Duodenal mucosa (tissue), 2 donors: ENCODE measurements at regions not wholly inside any gene's neighbourhood (a gene's known extent, or its start where the extent isn't known, plus 50 kb on each side); places are given as distances from the start of the nearest gene placed in this dataset.

Experiments used
- H3K27ac ChIP-seq: one replicate; pipeline ENCODE4 v1.7.0; 2013; ENCODE audit warnings: low read depth, low read length
- H3K27me3 ChIP-seq, 2 donors: one replicate each; pipeline ENCODE4 v1.7.0; 2013; ENCODE audit warnings: low read length in 2 of 2, control low read depth in 1 of 2; ENCODE audit not compliant: insufficient read depth in 2 of 2, control insufficient read depth in 1 of 2
- H3K36me3 ChIP-seq, 2 donors: one replicate each; pipeline ENCODE4 v1.7.0; 2013; ENCODE audit warnings: low read length in 2 of 2, control low read depth in 1 of 2; ENCODE audit not compliant: insufficient read depth in 2 of 2, control insufficient read depth in 1 of 2
- H3K4me1 ChIP-seq, 2 donors: one replicate each; pipeline ENCODE4 v1.7.0; 2013; ENCODE audit warnings: low read length in 2 of 2, control low read depth in 1 of 2; ENCODE audit not compliant: insufficient read depth in 2 of 2, control insufficient read depth in 1 of 2
- H3K4me3 ChIP-seq, 2 donors: one replicate each; pipeline ENCODE4 v1.7.0; 2013; ENCODE audit warnings: low read length in 2 of 2, low read depth in 1 of 2
- H3K9ac ChIP-seq, 2 donors: one replicate each; pipeline ENCODE4 v1.7.0; 2013; ENCODE audit warnings: low read length in 2 of 2, low read depth in 1 of 2
- H3K9me3 ChIP-seq, 2 donors: one replicate each; pipeline ENCODE4 v1.7.0; 2013; ENCODE audit warnings: low read length in 2 of 2, control low read depth in 1 of 2; ENCODE audit not compliant: control insufficient read depth in 1 of 2

DNA sequence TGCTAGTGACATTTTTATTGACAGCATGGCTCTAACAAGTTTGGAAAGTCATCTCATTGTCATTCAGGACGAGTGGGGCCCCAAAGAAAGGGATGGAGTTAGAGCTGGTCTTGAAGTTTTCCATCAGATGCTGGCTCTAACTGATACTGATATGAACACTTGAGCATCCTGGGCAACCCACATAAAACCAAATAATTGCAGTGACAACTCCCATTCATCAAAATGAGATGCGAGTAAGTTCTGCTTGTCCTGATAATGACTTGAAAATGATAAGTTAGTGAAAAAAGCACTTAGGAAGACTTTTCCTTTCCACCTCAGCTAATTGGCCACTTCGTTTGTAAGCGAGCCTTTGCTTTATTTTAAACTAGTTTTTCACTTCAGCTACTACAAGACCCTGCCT is 147.6 kb downstream of the SP3 start:
- Histone ChIP-seq H3K27ac (no peak overlapping the region), H3K27me3 (peaks cover 0 to 3% of the 10 kb centered on the region in 2 donors), H3K36me3 (no peaks in the 10 kb centered on the region), H3K4me3 (no peak overlapping the region), H3K4me1 (no peaks in the 10 kb centered on the region), H3K9me3 (no peaks in the 10 kb centered on the region), H3K9ac (no peak overlapping the region)

DNA sequence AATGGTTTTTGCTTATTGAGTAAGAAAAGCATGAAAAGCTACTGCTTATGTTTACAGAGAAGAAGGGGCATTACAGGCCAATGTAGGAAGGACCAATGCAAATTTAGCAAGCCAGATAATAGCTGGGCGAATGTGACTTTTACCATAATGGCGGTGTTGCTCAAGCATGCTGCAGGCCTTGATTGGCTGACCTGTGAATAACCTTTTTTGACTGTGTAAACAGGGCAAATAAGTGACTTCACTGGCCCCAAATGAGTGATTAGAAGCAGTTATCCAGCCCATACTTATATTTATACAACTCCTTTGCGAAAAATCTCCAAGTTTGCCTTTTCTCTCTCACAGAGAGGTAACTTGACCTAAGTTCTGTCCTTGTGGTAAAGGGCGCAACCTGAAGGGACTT is 146.9 kb downstream of the SP3 start:
- no peak overlapping the region for H3K9ac ChIP-seq
- no peaks in the 10 kb centered on the region for H3K36me3 ChIP-seq
- no peaks in the 10 kb centered on the region for H3K4me1 ChIP-seq
- no peak overlapping the region for H3K27ac ChIP-seq
- H3K4me3 ChIP-seq = no peak overlapping the region
- H3K27me3 ChIP-seq = peaks cover 0 to 3% of the 10 kb centered on the region in 2 donors
- no peaks in the 10 kb centered on the region for H3K9me3 ChIP-seq

DNA sequence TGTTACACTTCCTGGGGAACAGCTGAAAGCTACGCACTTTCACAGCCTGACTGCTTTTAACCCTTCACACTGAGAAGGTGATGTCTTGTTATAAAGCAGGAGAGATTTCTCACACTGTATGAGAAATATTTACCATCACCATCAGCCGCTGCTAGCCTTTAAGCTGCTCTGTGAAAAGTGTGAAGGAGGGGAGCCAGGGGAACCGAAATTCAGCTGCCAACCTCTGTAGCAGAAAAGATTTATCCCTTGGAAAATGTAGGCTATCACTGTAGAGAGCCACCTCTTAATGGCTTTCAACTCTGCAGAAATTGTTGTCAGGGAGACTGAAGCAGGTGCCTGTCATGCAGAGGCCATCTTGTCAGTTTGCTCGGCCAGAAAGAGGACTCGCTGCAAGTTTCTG is 145.3 kb downstream of the SP3 start:
- Histone ChIP-seq H3K27me3 (peaks cover 0 to 3% of the 10 kb centered on the region in 2 donors), H3K9ac (no peak overlapping the region), H3K36me3 (no peaks in the 10 kb centered on the region), H3K4me1 (no peaks in the 10 kb centered on the region), H3K27ac (no peak overlapping the region), H3K9me3 (no peaks in the 10 kb centered on the region), H3K4me3 (no peak overlapping the region)

DNA sequence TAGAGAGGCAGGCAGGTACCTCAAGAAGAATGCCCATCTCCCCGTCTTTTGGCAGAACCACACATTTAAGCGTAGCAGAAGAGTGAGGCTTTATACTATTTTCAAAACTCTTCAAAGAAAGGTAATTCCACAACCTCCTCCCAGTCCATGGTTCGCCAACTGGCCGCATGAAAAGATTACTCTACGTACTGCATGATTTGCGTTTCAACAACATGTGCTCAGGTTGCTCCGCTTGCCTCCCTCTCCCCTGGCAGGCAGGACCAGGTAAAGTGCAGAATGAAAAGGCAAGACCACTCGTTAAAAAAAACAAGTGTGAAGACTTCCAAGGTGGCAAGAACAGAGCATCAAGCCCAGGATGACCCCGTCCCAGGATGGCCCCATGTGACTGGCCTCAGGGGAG is 143.7 kb downstream of the SP3 start:
- H3K27ac ChIP-seq = no peak overlapping the region
- no peak overlapping the region for H3K4me3 ChIP-seq
- no peak overlapping the region for H3K9ac ChIP-seq
- H3K27me3 ChIP-seq = peaks cover 0 to 3% of the 10 kb centered on the region in 2 donors
- H3K9me3 ChIP-seq = no peaks in the 10 kb centered on the region
- no peaks in the 10 kb centered on the region for H3K36me3 ChIP-seq
- no peaks in the 10 kb centered on the region for H3K4me1 ChIP-seq

DNA sequence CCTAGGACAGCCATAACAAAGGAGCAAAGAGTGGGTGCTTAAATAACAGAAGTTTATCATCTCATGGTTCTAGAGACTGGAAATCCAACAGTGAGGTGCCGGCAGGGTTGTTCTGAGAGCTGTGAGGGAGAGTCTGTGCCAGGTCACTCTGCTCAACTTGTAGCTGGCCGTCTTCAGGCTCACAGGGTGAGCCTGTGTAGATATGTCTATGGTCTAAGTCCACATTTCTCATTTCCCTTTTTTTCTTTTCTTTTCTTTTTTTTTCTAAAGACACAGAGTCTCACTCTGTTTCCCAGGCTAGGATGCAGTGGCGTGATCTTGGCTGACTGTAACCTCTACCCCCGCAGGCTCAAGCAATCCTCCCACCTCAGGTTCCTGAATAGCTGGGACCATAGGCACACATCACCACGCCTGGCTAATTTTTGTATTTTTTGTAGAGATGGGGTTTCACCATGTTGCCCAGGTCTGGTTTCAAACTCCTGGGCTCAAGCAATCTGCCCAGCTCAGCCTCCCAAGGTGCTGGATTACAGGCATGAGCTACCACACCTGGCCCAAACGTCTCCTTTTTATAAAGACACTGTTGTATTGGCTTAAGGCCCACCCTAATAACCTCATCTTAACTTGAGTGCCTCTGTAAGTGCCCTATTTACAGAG is 142.2 kb downstream of the SP3 start:
- no peak overlapping the region for H3K9ac ChIP-seq
- H3K36me3 ChIP-seq = no peaks in the 10 kb centered on the region

DNA sequence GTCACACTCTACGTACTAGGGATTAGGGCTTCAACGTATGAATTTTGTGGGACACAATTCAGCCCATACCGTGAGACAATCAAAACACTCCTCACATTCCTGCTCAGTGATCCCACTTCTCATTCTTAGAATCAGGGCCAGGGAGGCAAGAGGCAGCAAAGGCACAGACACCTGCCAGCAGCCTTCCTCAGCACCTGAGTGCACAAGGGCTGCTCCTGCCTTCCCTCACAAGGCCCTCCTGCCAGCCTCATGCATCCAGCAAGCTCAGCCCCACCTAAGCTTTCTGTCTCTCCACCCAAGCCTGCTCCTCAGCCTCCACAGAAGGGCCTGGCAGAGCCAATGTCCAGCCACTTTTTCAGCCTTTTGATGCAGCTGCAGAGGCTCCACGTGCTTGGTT is 141.6 kb downstream of the SP3 start:
- H3K36me3 ChIP-seq = no peaks in the 10 kb centered on the region
- no peak overlapping the region for H3K4me3 ChIP-seq
- no peaks in the 10 kb centered on the region for H3K4me1 ChIP-seq
- no peak overlapping the region for H3K9ac ChIP-seq
- H3K27ac ChIP-seq = no peak overlapping the region
- peaks cover 0 to 3% of the 10 kb centered on the region in 2 donors for H3K27me3 ChIP-seq
- no peaks in the 10 kb centered on the region for H3K9me3 ChIP-seq

More for the DNA sequence above, 142.2 kb downstream of the SP3 start:
- Histone ChIP-seq H3K9me3 (no peaks in the 10 kb centered on the region), H3K27me3 (peaks cover 0 to 3% of the 10 kb centered on the region in 2 donors), H3K4me1 (no peaks in the 10 kb centered on the region), H3K27ac (no peak overlapping the region), H3K4me3 (no peak overlapping the region)

DNA sequence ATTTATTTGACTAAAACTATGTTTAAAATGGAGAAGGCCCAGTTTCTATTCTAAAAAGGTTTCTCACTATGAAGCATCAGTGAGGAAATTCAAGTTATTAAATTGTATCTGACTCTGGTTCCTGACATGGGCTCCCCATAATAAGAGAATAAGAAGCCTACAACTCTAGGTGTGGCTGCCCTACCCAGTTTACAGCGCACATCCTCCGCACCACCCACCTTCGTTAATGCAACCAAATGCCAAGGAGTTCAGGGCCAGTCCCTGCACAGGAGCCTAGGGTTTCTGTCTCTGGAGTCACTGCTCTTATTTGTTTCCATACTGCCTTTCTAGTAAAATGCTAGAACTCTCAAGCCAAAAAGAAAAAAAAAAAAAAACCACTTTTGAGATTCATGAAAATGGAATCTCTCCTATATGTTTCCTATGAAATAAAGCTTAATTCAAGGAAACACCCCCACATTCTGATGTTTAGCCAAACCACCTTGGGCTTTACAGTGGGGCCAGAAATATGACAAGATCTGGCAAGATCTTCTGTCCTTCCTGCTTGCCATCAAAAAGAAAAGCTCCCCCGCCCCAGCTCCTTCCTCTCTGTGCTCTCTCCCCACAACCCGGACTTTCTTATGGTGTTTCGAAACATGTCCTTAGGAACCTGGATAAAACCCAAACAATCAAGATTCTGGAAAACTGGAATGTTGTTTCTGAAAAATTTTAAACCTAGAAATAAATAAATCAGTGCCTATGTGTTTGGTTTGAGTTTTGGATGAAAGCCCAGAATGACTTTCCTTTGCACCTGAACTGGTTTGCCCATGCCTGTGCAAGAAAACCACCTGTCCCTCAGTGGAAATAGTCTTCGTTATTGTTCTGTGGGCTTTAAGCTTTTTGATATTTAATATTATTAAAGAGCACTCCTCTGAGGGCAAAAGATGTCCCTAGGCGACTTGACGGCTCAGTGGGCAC is 136.7 kb downstream of the SP3 start:
- Histone ChIP-seq H3K27ac (no peak overlapping the region), H3K4me3 (no peak overlapping the region), H3K9me3 (no peaks in the 10 kb centered on the region), H3K9ac (no peak overlapping the region), H3K36me3 (no peaks in the 10 kb centered on the region), H3K27me3 (no peaks in the 10 kb centered on the region), H3K4me1 (no peaks in the 10 kb centered on the region)

DNA sequence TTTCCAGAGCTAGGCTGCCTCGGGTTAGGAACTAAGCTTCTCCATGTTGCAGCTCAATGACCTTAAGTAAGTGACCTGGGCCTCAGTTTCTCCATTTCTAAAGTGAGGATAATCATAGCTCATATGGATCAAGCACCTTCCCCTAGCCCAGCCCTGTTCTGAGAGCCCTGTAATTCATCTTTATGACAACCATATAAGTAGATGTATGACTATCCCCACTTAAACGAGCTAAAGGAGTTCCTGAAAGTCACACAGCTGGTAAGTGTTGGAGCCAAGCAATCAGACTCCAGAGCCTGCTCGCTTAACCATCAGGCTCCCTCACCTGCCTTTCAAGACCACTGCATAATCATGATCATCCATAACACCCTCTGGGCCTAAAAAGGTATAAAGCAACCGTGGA is 135.4 kb downstream of the SP3 start:
- Histone ChIP-seq H3K4me3 (no peak overlapping the region), H3K9me3 (no peaks in the 10 kb centered on the region), H3K9ac (no peak overlapping the region), H3K27me3 (no peaks in the 10 kb centered on the region), H3K36me3 (no peaks in the 10 kb centered on the region), H3K4me1 (no peaks in the 10 kb centered on the region), H3K27ac (no peak overlapping the region)

DNA sequence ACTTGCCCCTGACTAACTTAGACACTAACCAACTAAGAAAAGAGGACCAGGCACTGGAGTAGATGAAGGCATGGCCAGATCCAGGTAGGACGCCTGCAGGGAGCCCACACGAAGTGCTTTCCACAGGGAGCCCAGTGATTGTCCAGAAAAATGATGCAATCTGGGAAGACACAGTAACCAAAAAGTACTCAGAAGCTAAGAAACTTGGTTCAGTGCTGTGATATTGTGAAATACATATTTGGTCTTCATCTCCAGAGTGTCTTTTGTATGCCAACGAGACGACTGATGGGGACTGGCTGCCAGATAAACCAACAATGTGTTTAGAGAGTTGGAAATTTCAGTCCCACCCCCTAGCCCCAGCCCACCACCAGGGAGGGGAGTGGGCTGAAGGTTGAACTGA is 135.0 kb downstream of the SP3 start:
- H3K4me1 ChIP-seq = no peaks in the 10 kb centered on the region
- H3K36me3 ChIP-seq = no peaks in the 10 kb centered on the region
- no peaks in the 10 kb centered on the region for H3K9me3 ChIP-seq
- H3K9ac ChIP-seq = no peak overlapping the region
- H3K27me3 ChIP-seq = no peaks in the 10 kb centered on the region
- H3K27ac ChIP-seq = no peak overlapping the region
- H3K4me3 ChIP-seq = no peak overlapping the region
